B cell (primary cell): ENCODE measurements at regions not wholly inside any gene's neighbourhood (a gene's known extent, or its start where the extent isn't known, plus 50 kb on each side); places are given as distances from the start of the nearest gene placed in this dataset.

Source experiments
- ATAC-seq: fragments of 200-7000 bp; cut with Tn5 transposase; one replicate; pipeline ENCODE4 v1.10.0; 2021; ENCODE audit warnings: low read depth, mild to moderate bottlenecking, moderate number of reproducible peaks, moderate library complexity
- CTCF ChIA-PET: fragments of 350-600 bp; sonication (Branson Sonifier 250); formaldehyde crosslinking; loops from one replicate; lab custom pipeline; 2021; ENCODE audit warnings: antibody characterized with exemption, inconsistent platforms; lab: Charles Lee
- POLR2A ChIA-PET: fragments of 350-600 bp; sonication (Branson Sonifier 250); formaldehyde crosslinking; loops from one replicate; lab custom pipeline; 2021; ENCODE audit warnings: antibody characterized with exemption; lab: Charles Lee
- DNase-seq: peaks from one replicate; pipeline ENCODE4 v3.0.0; 2013
- H2AFZ ChIP-seq: 2 replicates; pipeline ENCODE4 v1.6.1; 2012; ENCODE audit warnings: mild to moderate bottlenecking, low read depth, low read length; ENCODE audit not compliant: insufficient read depth, poor library complexity, severe bottlenecking
- H3K27ac ChIP-seq, 2 donors: 1 replicate in 1 of 2; 2 replicates in 1 of 2; pipeline ENCODE4 v1.5.1; 2012 to 2013; ENCODE audit warnings: low read length in 2 of 2, mild to moderate bottlenecking in 2 of 2, moderate library complexity in 1 of 2
- H3K27me3 ChIP-seq, 4 experiments: fragments of 200-600 bp in 1 of 4; sonication (generic) in 1 of 4; replicated peaks in 1 of 4; 1 replicate in 2 of 4; 2 replicates in 2 of 4; pipeline versions ENCODE4 v1.6.1 to v1.7.0; 2013 to 2016; ENCODE audit warnings: low read length in 3 of 4, mild to moderate bottlenecking in 2 of 4, mixed read lengths in 1 of 4, moderate library complexity in 1 of 4; ENCODE audit not compliant: insufficient read depth in 4 of 4, control insufficient read depth in 3 of 4; ENCODE audit errors: control extremely low read depth in 1 of 4
- H3K36me3 ChIP-seq, 2 experiments: replicated peaks in 1 of 2; 1 replicate in 1 of 2; 2 replicates in 1 of 2; pipeline versions ENCODE4 v1.6.1 to v1.7.1; 2013; ENCODE audit warnings: low read length in 1 of 2; ENCODE audit not compliant: insufficient read depth in 2 of 2, control insufficient read depth in 1 of 2; ENCODE audit errors: control extremely low read depth in 1 of 2, extremely low read depth in 1 of 2
- H3K4me1 ChIP-seq, 2 donors: fragments of 200-600 bp in 1 of 2; sonication (generic) in 1 of 2; 1 replicate in 1 of 2; 2 replicates in 1 of 2; pipeline versions ENCODE4 v1.5.1 to v1.6.1; 2013 to 2017; ENCODE audit warnings: low read length in 2 of 2; ENCODE audit not compliant: control insufficient read depth in 2 of 2, insufficient read depth in 2 of 2
- H3K4me2 ChIP-seq: replicated peaks from 2 replicates; pipeline ENCODE3; 2012; ENCODE audit warnings: mild to moderate bottlenecking, low read depth, low read length; ENCODE audit not compliant: poor library complexity, severe bottlenecking
- H3K4me3 ChIP-seq, 5 experiments: fragments of 200-600 bp in 1 of 5; sonication (generic) in 1 of 5; 1 replicate in 3 of 5; 2 replicates in 2 of 5; pipeline versions ENCODE4 v1.5.1 to v1.7.0; 2011 to 2016; ENCODE audit warnings: low read length in 4 of 5, mild to moderate bottlenecking in 4 of 5, low read depth in 2 of 5, control low read depth in 1 of 5, moderate library complexity in 1 of 5; ENCODE audit not compliant: insufficient read depth in 1 of 5; ENCODE audit errors: control extremely low read depth in 1 of 5, extremely low read depth in 1 of 5
- H3K79me2 ChIP-seq: fragments of 200-600 bp; sonication (generic); one replicate; pipeline ENCODE4 v1.6.0; 2016; ENCODE audit warnings: low read length; ENCODE audit not compliant: control insufficient read depth, insufficient read depth
- H3K9ac ChIP-seq: fragments of 200-600 bp; sonication (generic); 2 replicates; pipeline ENCODE4 v1.6.1; 2017; ENCODE audit warnings: mild to moderate bottlenecking, low read length, moderate library complexity
- H3K9me3 ChIP-seq, 3 donors: one replicate each; pipeline versions ENCODE4 v1.6.1 to v1.7.1; 2013; ENCODE audit warnings: low read length in 2 of 3; ENCODE audit not compliant: control insufficient read depth in 2 of 3, insufficient read depth in 1 of 3; ENCODE audit errors: control extremely low read depth in 1 of 3
- H4K20me1 ChIP-seq: 2 replicates; pipeline ENCODE4 v1.6.0; 2012; ENCODE audit warnings: mild to moderate bottlenecking, low read length; ENCODE audit not compliant: insufficient read depth, control insufficient read depth, poor library complexity, severe bottlenecking
- H3K27ac Mint-ChIP-seq: one replicate; pipeline ENCODE4 v1.8.0; 2021; ENCODE audit warnings: mixed read lengths
- H3K27me3 Mint-ChIP-seq: one replicate; pipeline ENCODE4 v1.8.0; 2021; ENCODE audit warnings: mixed read lengths
- H3K4me1 Mint-ChIP-seq: one replicate; pipeline ENCODE4 v1.8.0; 2021; ENCODE audit warnings: mixed read lengths
- H3K4me3 Mint-ChIP-seq: one replicate; pipeline ENCODE4 v1.8.0; 2021; ENCODE audit warnings: mixed read lengths
- H3K9me3 Mint-ChIP-seq: one replicate; pipeline ENCODE4 v1.8.0; 2022; ENCODE audit warnings: mixed read lengths; ENCODE audit not compliant: insufficient read depth
- EZH2 ChIP-seq: IDR thresholded peaks from 2 replicates; pipeline ENCODE4 v1.6.1; 2012; ENCODE audit warnings: borderline replicate concordance, low read depth, mild to moderate bottlenecking, moderate library complexity, low read length; ENCODE audit not compliant: insufficient read depth, poor library complexity, severe bottlenecking
- WGBS: methylation state at CpG from one replicate; pipeline ENCODE4 v1.1.5; 2013; ENCODE audit warnings: missing lambda C conversion rate; ENCODE audit not compliant: insufficient coverage; 5-methylcytosine and 5-hydroxymethylcytosine counted together
- intact Hi-C: fragments of 100-400 bp; cut with micrococcal nuclease; formaldehyde crosslinking; loops from one replicate; pipeline ENCODE4 v1.10.0; 2022
- TF ChIP-seq, protein P1 (sequence below): fragments of 200-600 bp; IDR thresholded peaks from one replicate; pipeline ENCODE4 v1.8.0; 2022; ENCODE audit warnings: antibody characterized with exemption, mild to moderate bottlenecking

DNA sequence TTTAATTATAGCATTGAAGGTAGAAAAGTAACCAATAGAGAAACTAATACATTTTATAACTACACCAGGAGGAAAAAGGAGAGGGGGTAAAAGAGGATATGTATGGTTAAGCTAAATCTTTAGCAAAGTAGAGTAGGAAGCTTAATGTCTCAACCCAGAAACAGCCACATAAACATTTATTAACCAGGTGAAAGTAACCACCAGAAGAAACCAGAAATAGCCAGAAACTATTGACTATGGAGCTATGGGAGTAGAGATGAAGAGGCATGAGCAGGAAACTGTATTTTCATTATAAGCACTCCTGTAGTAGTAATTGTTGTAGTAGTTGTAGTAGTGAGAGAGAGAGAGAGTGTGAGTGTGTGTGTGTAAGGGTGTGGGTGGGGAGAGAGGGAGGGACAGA is 617.5 kb upstream of the CHAC2 start:
- ChIA-PET POLR2A (no interaction called here), CTCF (no interaction called here)
- Histone ChIP-seq H3K9ac (no peak overlapping the region), H3K9me3 (peaks cover 0 to under 1% (median 0%) of the 10 kb centered on the region in 3 donors), H3K79me2 (no peaks in the 10 kb centered on the region), H3K36me3 (no peaks in the 10 kb centered on the region), H3K4me3 (no peak overlapping the region), H2AFZ (no peak overlapping the region), H3K4me1 (no peaks in the 10 kb centered on the region), H4K20me1 (no peaks in the 10 kb centered on the region), H3K27me3 (no peaks in the 10 kb centered on the region), H3K4me2 (no peak overlapping the region), H3K27ac (no peak overlapping the region)
- Mint-ChIP-seq H3K27me3 (no peaks in the 10 kb centered on the region), H3K27ac (no peak overlapping the region), H3K9me3 (peaks cover 2% of the 10 kb centered on the region), H3K4me3 (no peak overlapping the region), H3K4me1 (no peaks in the 10 kb centered on the region)
- TF ChIP-seq, protein P1, sequence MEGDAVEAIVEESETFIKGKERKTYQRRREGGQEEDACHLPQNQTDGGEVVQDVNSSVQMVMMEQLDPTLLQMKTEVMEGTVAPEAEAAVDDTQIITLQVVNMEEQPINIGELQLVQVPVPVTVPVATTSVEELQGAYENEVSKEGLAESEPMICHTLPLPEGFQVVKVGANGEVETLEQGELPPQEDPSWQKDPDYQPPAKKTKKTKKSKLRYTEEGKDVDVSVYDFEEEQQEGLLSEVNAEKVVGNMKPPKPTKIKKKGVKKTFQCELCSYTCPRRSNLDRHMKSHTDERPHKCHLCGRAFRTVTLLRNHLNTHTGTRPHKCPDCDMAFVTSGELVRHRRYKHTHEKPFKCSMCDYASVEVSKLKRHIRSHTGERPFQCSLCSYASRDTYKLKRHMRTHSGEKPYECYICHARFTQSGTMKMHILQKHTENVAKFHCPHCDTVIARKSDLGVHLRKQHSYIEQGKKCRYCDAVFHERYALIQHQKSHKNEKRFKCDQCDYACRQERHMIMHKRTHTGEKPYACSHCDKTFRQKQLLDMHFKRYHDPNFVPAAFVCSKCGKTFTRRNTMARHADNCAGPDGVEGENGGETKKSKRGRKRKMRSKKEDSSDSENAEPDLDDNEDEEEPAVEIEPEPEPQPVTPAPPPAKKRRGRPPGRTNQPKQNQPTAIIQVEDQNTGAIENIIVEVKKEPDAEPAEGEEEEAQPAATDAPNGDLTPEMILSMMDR: no peak
- TF ChIP-seq EZH2: no peak
- DNase-seq (no peak), ATAC-seq (no peak)
- intact Hi-C loops: no loop called here

GRCh38 chr2:53148221-53148620 is 619.4 kb upstream of the CHAC2 start:
- no peak for TF ChIP-seq EZH2
- TF ChIP-seq, protein P1: no peak
- WGBS: no CpG with 5 or more reads among the region's 3 CpGs
- ATAC-seq (no peak), DNase-seq (no peak)
- Mint-ChIP-seq H3K27me3 (no peaks in the 10 kb centered on the region), H3K27ac (no peak overlapping the region), H3K4me1 (no peaks in the 10 kb centered on the region), H3K4me3 (no peak overlapping the region), H3K9me3 (peaks cover 2% of the 10 kb centered on the region)
- ChIA-PET CTCF (no interaction called here), POLR2A (no interaction called here)
- no peak overlapping the region for H3K4me3 ChIP-seq
- H3K27me3 ChIP-seq: no peaks in the 10 kb centered on the region
- no peak overlapping the region for H3K27ac ChIP-seq
- H3K4me2 ChIP-seq: no peak overlapping the region
- H3K9ac ChIP-seq: no peak overlapping the region
- intact Hi-C loops: loop anchor here (1.0 kb wide), 1 partner anchor 12 kb away; no protein-coding TSS in a partner anchor
- no peaks in the 10 kb centered on the region for H4K20me1 ChIP-seq
- H3K9me3 ChIP-seq: peaks cover 0 to 1% (median 0%) of the 10 kb centered on the region in 3 donors
- no peaks in the 10 kb centered on the region for H3K36me3 ChIP-seq
- H2AFZ ChIP-seq: no peak overlapping the region
- H3K79me2 ChIP-seq: no peaks in the 10 kb centered on the region
- no peaks in the 10 kb centered on the region for H3K4me1 ChIP-seq
